ENCODE measurements at regions not wholly inside any gene's neighbourhood (a gene's known extent, or its start where the extent isn't known, plus 50 kb on each side); places are given as distances from the start of the nearest gene placed in this dataset.

DNA sequence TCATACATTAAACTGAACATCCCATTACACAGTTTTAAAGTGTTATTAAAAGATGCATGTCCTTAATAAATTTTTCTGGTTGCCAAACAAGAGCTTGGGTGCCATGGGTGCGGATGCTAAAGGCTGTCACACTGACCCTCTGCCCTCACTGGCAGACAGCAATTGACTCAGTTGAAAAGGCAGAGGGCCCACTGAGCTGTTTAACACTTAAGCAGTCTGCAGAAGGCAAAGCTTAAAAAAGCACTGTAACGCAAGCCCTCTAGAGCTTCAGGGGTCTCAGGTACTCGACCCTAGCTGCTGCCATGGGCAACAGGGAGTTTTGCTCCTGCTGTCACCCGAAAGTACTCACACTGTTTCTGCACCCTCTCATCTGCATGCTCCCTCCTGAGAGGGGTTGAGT is 726.4 kb upstream of the TYRP1 start:
- H3K27ac ChIP-seq (ENCODE audit: low read length), result no peak overlapping the region
- Mint-ChIP-seq H3K4me1 (no peaks in the 10 kb centered on the region), H3K36me3 (peaks cover 22% of the 10 kb centered on the region), H3K27ac (no peak overlapping the region), H3K4me3 (no peak overlapping the region), H3K27me3 (ENCODE audit: low read depth in 2 of 2) (no peaks in the 10 kb centered on the region), H3K9me3 (peaks cover 14 to 30% of the 10 kb centered on the region in 2 donors)
- no peaks in the 10 kb centered on the region for H3K27me3 ChIP-seq (ENCODE audit: control insufficient read depth, insufficient read depth, low read length)
- intact Hi-C loops (cut with micrococcal nuclease), result no loop called here
- TF ChIP-seq, protein P1, sequence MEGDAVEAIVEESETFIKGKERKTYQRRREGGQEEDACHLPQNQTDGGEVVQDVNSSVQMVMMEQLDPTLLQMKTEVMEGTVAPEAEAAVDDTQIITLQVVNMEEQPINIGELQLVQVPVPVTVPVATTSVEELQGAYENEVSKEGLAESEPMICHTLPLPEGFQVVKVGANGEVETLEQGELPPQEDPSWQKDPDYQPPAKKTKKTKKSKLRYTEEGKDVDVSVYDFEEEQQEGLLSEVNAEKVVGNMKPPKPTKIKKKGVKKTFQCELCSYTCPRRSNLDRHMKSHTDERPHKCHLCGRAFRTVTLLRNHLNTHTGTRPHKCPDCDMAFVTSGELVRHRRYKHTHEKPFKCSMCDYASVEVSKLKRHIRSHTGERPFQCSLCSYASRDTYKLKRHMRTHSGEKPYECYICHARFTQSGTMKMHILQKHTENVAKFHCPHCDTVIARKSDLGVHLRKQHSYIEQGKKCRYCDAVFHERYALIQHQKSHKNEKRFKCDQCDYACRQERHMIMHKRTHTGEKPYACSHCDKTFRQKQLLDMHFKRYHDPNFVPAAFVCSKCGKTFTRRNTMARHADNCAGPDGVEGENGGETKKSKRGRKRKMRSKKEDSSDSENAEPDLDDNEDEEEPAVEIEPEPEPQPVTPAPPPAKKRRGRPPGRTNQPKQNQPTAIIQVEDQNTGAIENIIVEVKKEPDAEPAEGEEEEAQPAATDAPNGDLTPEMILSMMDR (IDR thresholded peaks at IDR 0.05), result no peak
- WGBS (ENCODE audit: insufficient coverage), result 64% methylated on average over 4 of the region's 4 CpGs
- H3K9me3 ChIP-seq (ENCODE audit: control insufficient read depth, insufficient read depth, low read length), result peaks cover 3% of the 10 kb centered on the region
- DNase-seq (no peak), ATAC-seq (no peak)
- no peaks in the 10 kb centered on the region for H3K36me3 ChIP-seq (ENCODE audit: control insufficient read depth, insufficient read depth, low read length)
- H3K4me1 ChIP-seq (ENCODE audit: control insufficient read depth, insufficient read depth, low read length), result no peaks in the 10 kb centered on the region
- H3K4me3 ChIP-seq (ENCODE audit: low read length), result no peak overlapping the region

DNA sequence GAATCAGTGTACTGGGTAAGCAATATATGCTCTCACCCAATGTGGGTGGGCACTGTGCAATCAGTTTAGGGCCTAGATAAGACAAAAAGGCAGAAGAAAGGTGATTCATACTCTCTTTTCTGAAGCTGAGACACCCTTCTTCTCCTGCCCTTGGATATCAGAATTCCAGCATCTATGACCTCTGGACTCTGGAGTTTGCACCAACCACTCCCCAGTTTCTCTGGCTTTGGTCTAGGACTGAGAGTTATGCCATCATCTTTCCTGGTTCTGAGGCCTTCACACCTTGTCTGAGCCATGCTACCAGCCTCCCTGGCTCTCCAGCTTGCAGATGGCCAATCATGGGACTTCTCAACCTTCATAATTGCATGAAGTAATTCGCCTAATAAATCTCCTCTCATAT is 724.6 kb upstream of the TYRP1 start:
- 75% methylated on average over 1 of the region's 1 CpG for whole genome bisulfite sequencing (ENCODE audit: insufficient coverage)
- H3K27me3 Mint-ChIP-seq (ENCODE audit: low read depth in 2 of 2), result no peaks in the 10 kb centered on the region
- Histone ChIP-seq H3K36me3 (ENCODE audit: control insufficient read depth, insufficient read depth, low read length) (no peaks in the 10 kb centered on the region), H3K9me3 (ENCODE audit: control insufficient read depth, insufficient read depth, low read length) (peaks cover 3% of the 10 kb centered on the region), H3K4me3 (ENCODE audit: low read length) (no peak overlapping the region), H3K27ac (ENCODE audit: low read length) (no peak overlapping the region), H3K27me3 (ENCODE audit: control insufficient read depth, insufficient read depth, low read length) (no peaks in the 10 kb centered on the region), H3K4me1 (ENCODE audit: control insufficient read depth, insufficient read depth, low read length) (no peaks in the 10 kb centered on the region)
- ATAC-seq (no peak), DNase-seq (no peak)
- H3K36me3 Mint-ChIP-seq, result peaks cover 26% of the 10 kb centered on the region
- H3K4me1 Mint-ChIP-seq, result no peaks in the 10 kb centered on the region
- peaks cover 16 to 31% of the 10 kb centered on the region in 2 donors for H3K9me3 Mint-ChIP-seq
- H3K27ac Mint-ChIP-seq, result no peak overlapping the region
- intact Hi-C loops (cut with micrococcal nuclease), result no loop called here
- H3K4me3 Mint-ChIP-seq, result no peak overlapping the region
- TF ChIP-seq, protein P1 (IDR thresholded peaks at IDR 0.05), result no peak

DNA sequence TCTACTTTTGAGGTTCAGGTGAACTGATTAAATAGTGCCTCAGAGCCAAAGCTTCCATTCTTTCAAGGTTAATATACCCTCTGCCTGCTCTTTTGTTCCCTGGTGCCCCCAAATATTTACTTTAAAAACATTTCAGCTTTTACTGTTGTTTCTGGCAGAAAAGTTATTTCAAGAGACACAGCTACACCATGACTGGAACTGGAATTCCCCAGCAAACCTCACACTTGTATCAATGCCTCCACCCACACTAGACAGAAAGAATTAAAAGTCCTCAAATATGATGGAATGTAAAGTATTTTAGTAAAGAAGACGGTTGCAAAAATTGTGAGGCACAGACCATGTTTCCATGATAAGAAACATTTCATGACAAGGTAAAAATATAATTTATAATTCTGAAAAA is 720.2 kb upstream of the TYRP1 start:
- Mint-ChIP-seq H3K9me3 (peaks cover 9 to 19% of the 10 kb centered on the region in 2 donors), H3K27me3 (ENCODE audit: low read depth in 2 of 2) (no peaks in the 10 kb centered on the region), H3K27ac (no peak overlapping the region), H3K4me1 (no peaks in the 10 kb centered on the region), H3K36me3 (peaks cover 13% of the 10 kb centered on the region), H3K4me3 (no peak overlapping the region)
- TF ChIP-seq, protein P1 (IDR thresholded peaks at IDR 0.05), result no peak
- no peak overlapping the region for H3K27ac ChIP-seq (ENCODE audit: low read length)
- ATAC-seq (no peak), DNase-seq (no peak)
- intact Hi-C loops (cut with micrococcal nuclease), result no loop called here
- H3K27me3 ChIP-seq (ENCODE audit: control insufficient read depth, insufficient read depth, low read length), result no peaks in the 10 kb centered on the region
- WGBS (ENCODE audit: insufficient coverage), result no CpG with 5 or more reads among the region's 1 CpG
- H3K36me3 ChIP-seq (ENCODE audit: control insufficient read depth, insufficient read depth, low read length), result no peaks in the 10 kb centered on the region
- no peaks in the 10 kb centered on the region for H3K9me3 ChIP-seq (ENCODE audit: control insufficient read depth, insufficient read depth, low read length)
- H3K4me3 ChIP-seq (ENCODE audit: low read length), result no peak overlapping the region
- H3K4me1 ChIP-seq (ENCODE audit: control insufficient read depth, insufficient read depth, low read length), result no peaks in the 10 kb centered on the region

DNA sequence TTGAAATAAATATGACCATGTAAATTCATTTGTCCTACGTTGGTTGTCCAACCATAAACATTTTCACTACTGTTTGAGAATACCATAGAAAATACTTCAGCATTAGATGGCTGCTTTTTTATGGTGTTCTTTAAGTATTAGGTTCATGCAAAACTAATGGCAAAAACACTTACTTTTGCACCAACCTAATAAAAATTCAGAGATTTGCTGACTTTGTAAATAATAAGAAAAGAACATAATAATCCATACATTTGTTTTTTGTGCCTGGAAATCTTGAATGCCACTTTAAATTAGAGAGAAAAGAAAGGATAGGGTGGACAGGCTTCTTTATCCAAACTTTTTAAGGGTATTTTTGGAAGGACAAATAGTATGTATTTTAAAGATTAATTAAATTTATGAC is 719.7 kb upstream of the TYRP1 start:
- TF ChIP-seq, protein P1 (IDR thresholded peaks at IDR 0.05), result no peak
- DNase-seq (no peak), ATAC-seq (no peak)
- Histone ChIP-seq H3K27me3 (ENCODE audit: control insufficient read depth, insufficient read depth, low read length) (no peaks in the 10 kb centered on the region), H3K9me3 (ENCODE audit: control insufficient read depth, insufficient read depth, low read length) (no peaks in the 10 kb centered on the region), H3K4me3 (ENCODE audit: low read length) (no peak overlapping the region), H3K36me3 (ENCODE audit: control insufficient read depth, insufficient read depth, low read length) (no peaks in the 10 kb centered on the region), H3K27ac (ENCODE audit: low read length) (no peak overlapping the region), H3K4me1 (ENCODE audit: control insufficient read depth, insufficient read depth, low read length) (no peaks in the 10 kb centered on the region)
- no peaks in the 10 kb centered on the region for H3K4me1 Mint-ChIP-seq
- H3K27ac Mint-ChIP-seq, result no peak overlapping the region
- H3K4me3 Mint-ChIP-seq, result no peak overlapping the region
- H3K27me3 Mint-ChIP-seq (ENCODE audit: low read depth in 2 of 2), result no peaks in the 10 kb centered on the region
- intact Hi-C loops (cut with micrococcal nuclease), result no loop called here
- peaks cover 13% of the 10 kb centered on the region for H3K36me3 Mint-ChIP-seq
- peaks cover 9 to 19% of the 10 kb centered on the region in 2 donors for H3K9me3 Mint-ChIP-seq
- WGBS (ENCODE audit: insufficient coverage), result no CpG with 5 or more reads among the region's 1 CpG
